Right atrium auricular region (tissue), 2 donors: ENCODE measurements at regions not wholly inside any gene's neighbourhood (a gene's known extent, or its start where the extent isn't known, plus 50 kb on each side); places are given as distances from the start of the nearest gene placed in this dataset.

Source experiments
- DNase-seq: peaks from one replicate; pipeline ENCODE4 v3.0.0-alpha.2; 2019; ENCODE audit warnings: low spot score
- H3K27ac ChIP-seq, 2 donors: fragments of 200-600 bp; sonication (generic); 1 replicate in 1 of 2; 2 replicates in 1 of 2; pipeline ENCODE4 v1.5.1; 2016 to 2019
- H3K27me3 ChIP-seq, 2 donors: fragments of 200-600 bp; sonication (generic); one replicate each; pipeline versions ENCODE4 v1.5.1 to v1.6.0; 2017 to 2019
- H3K36me3 ChIP-seq: fragments of 200-600 bp; sonication (generic); one replicate; pipeline ENCODE4 v1.5.1; 2016
- H3K4me1 ChIP-seq, 2 donors: fragments of 200-600 bp; sonication (generic); one replicate each; pipeline versions ENCODE4 v1.5.1 to v1.6.0; 2017 to 2019
- H3K4me3 ChIP-seq, 2 donors: fragments of 200-600 bp; sonication (generic); 1 replicate in 1 of 2; 2 replicates in 1 of 2; pipeline ENCODE4 v1.5.1; 2017 to 2019; ENCODE audit warnings: mild to moderate bottlenecking in 1 of 2, moderate library complexity in 1 of 2
- H3K9me3 ChIP-seq, 2 donors: fragments of 200-600 bp; sonication (generic); one replicate each; pipeline ENCODE4 v1.5.1; 2019
- TF ChIP-seq, protein P1 (sequence below), 2 donors: fragments of 200-600 bp; sonication (generic); IDR thresholded peaks; one replicate each; pipeline ENCODE4 v1.5.1; 2019; ENCODE audit warnings: antibody characterized with exemption in 2 of 2

DNA sequence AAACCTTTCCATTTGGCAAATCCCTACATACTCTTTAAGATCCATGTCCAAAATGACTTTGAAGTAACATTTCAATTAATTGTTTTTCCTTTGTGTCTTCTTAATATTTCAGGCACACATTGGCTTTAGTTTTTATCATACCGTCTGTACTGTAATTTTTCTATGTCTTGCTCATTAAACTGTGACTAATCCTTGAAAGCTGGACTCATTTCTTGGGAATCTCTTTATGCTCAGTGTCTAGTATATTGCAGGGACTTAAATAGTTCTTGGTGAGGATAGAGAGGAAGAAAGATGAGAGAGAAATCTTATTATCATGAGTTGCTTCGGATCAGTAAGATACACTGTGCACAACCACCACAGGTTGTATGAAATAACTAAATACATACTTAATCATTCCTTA, 448.3 kb upstream of the ST6GAL2 start:
- Histone ChIP-seq H3K27me3 (no peaks in the 10 kb centered on the region), H3K27ac (no peak overlapping the region), H3K36me3 (no peaks in the 10 kb centered on the region), H3K9me3 (peaks cover 0 to 12% of the 10 kb centered on the region in 2 donors), H3K4me3 (no peak overlapping the region), H3K4me1 (no peaks in the 10 kb centered on the region)
- DNase-seq: no peak
- TF ChIP-seq, protein P1, sequence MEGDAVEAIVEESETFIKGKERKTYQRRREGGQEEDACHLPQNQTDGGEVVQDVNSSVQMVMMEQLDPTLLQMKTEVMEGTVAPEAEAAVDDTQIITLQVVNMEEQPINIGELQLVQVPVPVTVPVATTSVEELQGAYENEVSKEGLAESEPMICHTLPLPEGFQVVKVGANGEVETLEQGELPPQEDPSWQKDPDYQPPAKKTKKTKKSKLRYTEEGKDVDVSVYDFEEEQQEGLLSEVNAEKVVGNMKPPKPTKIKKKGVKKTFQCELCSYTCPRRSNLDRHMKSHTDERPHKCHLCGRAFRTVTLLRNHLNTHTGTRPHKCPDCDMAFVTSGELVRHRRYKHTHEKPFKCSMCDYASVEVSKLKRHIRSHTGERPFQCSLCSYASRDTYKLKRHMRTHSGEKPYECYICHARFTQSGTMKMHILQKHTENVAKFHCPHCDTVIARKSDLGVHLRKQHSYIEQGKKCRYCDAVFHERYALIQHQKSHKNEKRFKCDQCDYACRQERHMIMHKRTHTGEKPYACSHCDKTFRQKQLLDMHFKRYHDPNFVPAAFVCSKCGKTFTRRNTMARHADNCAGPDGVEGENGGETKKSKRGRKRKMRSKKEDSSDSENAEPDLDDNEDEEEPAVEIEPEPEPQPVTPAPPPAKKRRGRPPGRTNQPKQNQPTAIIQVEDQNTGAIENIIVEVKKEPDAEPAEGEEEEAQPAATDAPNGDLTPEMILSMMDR (IDR thresholded peaks at IDR 0.05): no peak

DNA sequence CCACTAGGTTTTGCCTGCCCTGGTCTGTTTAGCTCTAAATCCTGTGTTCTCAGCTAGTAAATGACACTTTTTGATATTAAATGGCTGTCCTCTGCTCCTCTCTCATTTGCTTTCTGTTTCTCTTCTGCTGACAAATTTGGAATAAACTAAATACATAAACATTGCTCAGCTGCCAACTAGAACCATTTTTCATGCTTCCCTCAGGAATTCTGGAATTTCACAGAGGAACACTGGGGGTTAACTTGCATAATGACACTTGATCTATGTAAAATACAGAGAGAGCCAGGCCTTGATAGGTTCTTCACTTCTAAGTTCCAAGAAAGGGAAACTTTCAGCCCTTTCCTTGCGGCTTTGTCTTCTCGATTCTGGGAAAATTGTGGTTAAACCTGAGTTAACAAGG, 450.6 kb upstream of the ST6GAL2 start:
- Histone ChIP-seq H3K27ac (peak overlapping the region in 1 of 2 donors; percentile 79), H3K9me3 (peaks cover 0 to 7% of the 10 kb centered on the region in 2 donors), H3K4me3 (no peak overlapping the region), H3K27me3 (no peaks in the 10 kb centered on the region), H3K4me1 (no peaks in the 10 kb centered on the region), H3K36me3 (no peaks in the 10 kb centered on the region)
- DNase-seq: no peak
- TF ChIP-seq, protein P1 (IDR thresholded peaks at IDR 0.05): no peak

- Histone ChIP-seq H3K4me1 (no peaks in the 10 kb centered on the region), H3K27ac (peak overlapping the region; percentile 22 to 79), H3K4me3 (no peak overlapping the region), H3K9me3 (peaks cover 0 to 12% of the 10 kb centered on the region in 2 donors), H3K27me3 (no peaks in the 10 kb centered on the region), H3K36me3 (no peaks in the 10 kb centered on the region)
- DNase-seq: no peak
- TF ChIP-seq, protein P1 (IDR thresholded peaks at IDR 0.05): no peak
Measured at GRCh38 chr2:107337209-107337898, 451.4 kb upstream of the ST6GAL2 start.

GRCh38 chr2:107338059-107338458, 452.1 kb upstream of the ST6GAL2 start:
- no peaks in the 10 kb centered on the region for H3K4me1 ChIP-seq
- no peak for DNase-seq
- peak overlapping the region in 1 of 2 donors; percentile 79 for H3K27ac ChIP-seq
- no peak overlapping the region for H3K4me3 ChIP-seq
- peaks cover 0 to 18% of the 10 kb centered on the region in 2 donors for H3K9me3 ChIP-seq
- H3K27me3 ChIP-seq: no peaks in the 10 kb centered on the region
- TF ChIP-seq, protein P1 (IDR thresholded peaks at IDR 0.05): no peak
- no peaks in the 10 kb centered on the region for H3K36me3 ChIP-seq

DNA sequence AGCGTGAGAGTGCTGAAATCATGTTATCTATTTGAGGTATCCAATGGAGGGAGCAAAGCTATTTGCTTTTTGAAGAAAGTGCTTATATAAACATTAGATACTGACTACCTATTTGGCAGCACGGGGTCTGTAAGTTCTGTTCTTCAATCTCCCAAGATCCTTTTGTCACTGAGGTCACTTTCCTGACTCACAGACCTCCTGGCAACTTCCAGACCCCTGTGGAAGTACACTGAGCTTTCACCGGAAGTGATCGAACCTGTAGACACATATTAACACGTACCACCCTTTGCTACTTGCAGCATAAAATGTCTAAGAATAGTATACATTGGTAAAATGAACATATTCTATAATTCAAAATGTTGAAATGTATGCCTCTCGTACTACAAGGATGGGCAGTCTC, 452.6 kb upstream of the ST6GAL2 start:
- H3K4me3 ChIP-seq: no peak overlapping the region
- TF ChIP-seq, protein P1 (IDR thresholded peaks at IDR 0.05): no peak
- no peaks in the 10 kb centered on the region for H3K27me3 ChIP-seq
- peaks cover 0 to 20% of the 10 kb centered on the region in 2 donors for H3K9me3 ChIP-seq
- peak overlapping the region in 1 of 2 donors; percentile 79 for H3K27ac ChIP-seq
- no peak for DNase-seq
- H3K4me1 ChIP-seq: no peaks in the 10 kb centered on the region
- H3K36me3 ChIP-seq: no peaks in the 10 kb centered on the region

DNA sequence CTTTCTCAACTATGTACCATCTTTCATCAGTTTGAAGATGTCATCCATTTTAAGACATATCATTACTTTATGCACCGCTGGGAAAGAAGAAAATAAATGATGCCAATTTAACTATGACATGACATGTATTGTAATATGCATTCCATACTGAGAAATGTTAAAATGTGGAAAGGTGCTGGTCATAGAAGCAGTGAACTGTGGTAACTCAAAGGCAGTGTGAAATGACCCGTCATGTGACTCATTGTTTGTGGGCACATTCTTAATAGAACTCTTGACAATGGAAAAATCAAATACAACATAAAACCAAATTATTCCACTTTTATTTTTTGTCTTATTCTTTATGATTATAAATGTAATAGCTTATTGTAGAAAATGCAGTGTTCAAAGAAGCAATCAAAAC, 455.0 kb upstream of the ST6GAL2 start:
- no peak overlapping the region for H3K4me3 ChIP-seq
- H3K36me3 ChIP-seq: no peaks in the 10 kb centered on the region
- TF ChIP-seq, protein P1 (IDR thresholded peaks at IDR 0.05): no peak
- H3K4me1 ChIP-seq: no peaks in the 10 kb centered on the region
- DNase-seq: no peak
- H3K27ac ChIP-seq: no peak overlapping the region
- H3K27me3 ChIP-seq: no peaks in the 10 kb centered on the region
- peaks cover 0 to 20% of the 10 kb centered on the region in 2 donors for H3K9me3 ChIP-seq
